ENCODE measurements at regions not wholly inside any gene's neighbourhood (a gene's known extent, or its start where the extent isn't known, plus 50 kb on each side); places are given as distances from the start of the nearest gene placed in this dataset.

GRCh38 chr11:69894181-69894611 lies 75.0 kb upstream of the FGF3 start (continued):
- TF ChIP-seq, protein P1, sequence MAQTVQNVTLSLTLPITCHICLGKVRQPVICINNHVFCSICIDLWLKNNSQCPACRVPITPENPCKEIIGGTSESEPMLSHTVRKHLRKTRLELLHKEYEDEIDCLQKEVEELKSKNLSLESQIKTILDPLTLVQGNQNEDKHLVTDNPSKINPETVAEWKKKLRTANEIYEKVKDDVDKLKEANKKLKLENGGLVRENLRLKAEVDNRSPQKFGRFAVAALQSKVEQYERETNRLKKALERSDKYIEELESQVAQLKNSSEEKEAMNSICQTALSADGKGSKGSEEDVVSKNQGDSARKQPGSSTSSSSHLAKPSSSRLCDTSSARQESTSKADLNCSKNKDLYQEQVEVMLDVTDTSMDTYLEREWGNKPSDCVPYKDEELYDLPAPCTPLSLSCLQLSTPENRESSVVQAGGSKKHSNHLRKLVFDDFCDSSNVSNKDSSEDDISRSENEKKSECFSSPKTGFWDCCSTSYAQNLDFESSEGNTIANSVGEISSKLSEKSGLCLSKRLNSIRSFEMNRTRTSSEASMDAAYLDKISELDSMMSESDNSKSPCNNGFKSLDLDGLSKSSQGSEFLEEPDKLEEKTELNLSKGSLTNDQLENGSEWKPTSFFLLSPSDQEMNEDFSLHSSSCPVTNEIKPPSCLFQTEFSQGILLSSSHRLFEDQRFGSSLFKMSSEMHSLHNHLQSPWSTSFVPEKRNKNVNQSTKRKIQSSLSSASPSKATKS (CRISPR knock-in tag; IDR thresholded peaks at IDR 0.05) = no peak
- TF ChIP-seq, protein P2, sequence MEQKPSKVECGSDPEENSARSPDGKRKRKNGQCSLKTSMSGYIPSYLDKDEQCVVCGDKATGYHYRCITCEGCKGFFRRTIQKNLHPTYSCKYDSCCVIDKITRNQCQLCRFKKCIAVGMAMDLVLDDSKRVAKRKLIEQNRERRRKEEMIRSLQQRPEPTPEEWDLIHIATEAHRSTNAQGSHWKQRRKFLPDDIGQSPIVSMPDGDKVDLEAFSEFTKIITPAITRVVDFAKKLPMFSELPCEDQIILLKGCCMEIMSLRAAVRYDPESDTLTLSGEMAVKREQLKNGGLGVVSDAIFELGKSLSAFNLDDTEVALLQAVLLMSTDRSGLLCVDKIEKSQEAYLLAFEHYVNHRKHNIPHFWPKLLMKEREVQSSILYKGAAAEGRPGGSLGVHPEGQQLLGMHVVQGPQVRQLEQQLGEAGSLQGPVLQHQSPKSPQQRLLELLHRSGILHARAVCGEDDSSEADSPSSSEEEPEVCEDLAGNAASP (CRISPR knock-in tag; IDR thresholded peaks at IDR 0.05; ENCODE audit: borderline replicate concordance) = no peak
- TF ChIP-seq ZBTB21 (CRISPR knock-in tag; IDR thresholded peaks at IDR 0.05) = no peak

GRCh38 chr11:69894648-69895047 lies 75.4 kb upstream of the FGF3 start:
- Histone ChIP-seq H3K9ac (ENCODE audit: insufficient read depth, low read depth, low read length) (no peak overlapping the region), H3K4me1 (ENCODE audit: insufficient read depth, low read length) (peaks cover 23% of the 10 kb centered on the region), H3K27ac (ENCODE audit: extremely low read length, insufficient read depth, low read length) (no peak overlapping the region), H4K20me1 (ENCODE audit: insufficient read depth, low read length) (no peaks in the 10 kb centered on the region), H3K27me3 (ENCODE audit: control insufficient read depth in 1 of 2, insufficient read depth in 2 of 2, low read length in 2 of 2) (peaks cover 3 to 50% of the 10 kb centered on the region in 2 experiments; a peak in 4 of 5 replicates), H3K4me3 (replicated peaks in 1 of 3; ENCODE audit: insufficient read depth in 1 of 3, low read depth in 2 of 3, low read length in 3 of 3) (no peak overlapping the region), H2AFZ (ENCODE audit: low read length) (no peak overlapping the region), H3K36me3 (replicated peaks in 1 of 2; ENCODE audit: control insufficient read depth in 1 of 2, insufficient read depth in 2 of 2, low read length in 2 of 2) (no peaks in the 10 kb centered on the region), H3K4me2 (ENCODE audit: low read depth, low read length) (no peak overlapping the region), H3K9me3 (ENCODE audit: low read length) (no peaks in the 10 kb centered on the region), H3K79me2 (ENCODE audit: insufficient read depth, low read length) (no peaks in the 10 kb centered on the region)
- FAIRE-seq (no peak), ATAC-seq (no peak), DNase-seq (ENCODE audit: low spot score) (no peak)
- ChIA-PET POLR2A (no interaction called here), CTCF (ENCODE audit: low intra/inter-chr PET ratio, low total read pairs) (no interaction called here)
- intact Hi-C loops (cut with micrococcal nuclease; ENCODE audit: unreplicated experiment) (no loop called here), in situ Hi-C loops (cut with HindIII; ENCODE audit: extremely low pct_ligation_motif_present, low pct_unique_long_range_greater_than_20kb) (no loop called here)
- no peak for TF ChIP-seq ZSCAN30 (CRISPR knock-in tag; IDR thresholded peaks at IDR 0.05)
- no peak for TF ChIP-seq RFXANK (CRISPR knock-in tag; IDR thresholded peaks at IDR 0.05)
- no peak for TF ChIP-seq SIN3B (IDR thresholded peaks at IDR 0.05; ENCODE audit: low read length)
- TF ChIP-seq TGIF2 (CRISPR knock-in tag; IDR thresholded peaks at IDR 0.05) = no peak
- no peak for TF ChIP-seq ATF2 (CRISPR knock-in tag; IDR thresholded peaks at IDR 0.05)
- 15% methylated on average over 6 of the region's 8 CpGs for WGBS (ENCODE audit: low lambda C conversion rate)
- no TSS peak for BruUV-seq (replicated peaks)

Data from HepG2 (cell line).